ENCODE measurements at regions not wholly inside any gene's neighbourhood (a gene's known extent, or its start where the extent isn't known, plus 50 kb on each side); places are given as distances from the start of the nearest gene placed in this dataset.

GRCh38 chr13:108437496-108437895, 168.0 kb downstream of the TNFSF13B start:
- no peaks in the 10 kb centered on the region for H3K27me3 ChIP-seq
- H3K36me3 ChIP-seq: no peaks in the 10 kb centered on the region
- 59 to 62% methylated on average over 2 of the region's 2 CpGs for WGBS, 2 donors
- no peaks in the 10 kb centered on the region for H3K4me1 ChIP-seq
- no peak overlapping the region for H3K27ac ChIP-seq
- TF ChIP-seq EP300 (IDR thresholded peaks at IDR 0.05): no peak
- TF ChIP-seq POLR2A (IDR thresholded peaks at IDR 0.05): no peak
- no peak for TF ChIP-seq CTCF (IDR thresholded peaks at IDR 0.05)
- no peak for TF ChIP-seq POLR2AphosphoS5 (IDR thresholded peaks at IDR 0.05)
- ATAC-seq (ENCODE audit: low FRiP score in 2 of 2): no peak
- no peak for DNase-seq
- no peak overlapping the region for H3K4me3 ChIP-seq
- H3K9me3 ChIP-seq: no peaks in the 10 kb centered on the region

- DNase-seq (no peak), ATAC-seq (ENCODE audit: low FRiP score in 2 of 2) (no peak)
- Histone ChIP-seq H3K27me3 (no peaks in the 10 kb centered on the region), H3K27ac (no peak overlapping the region), H3K4me1 (no peaks in the 10 kb centered on the region), H3K9me3 (no peaks in the 10 kb centered on the region), H3K36me3 (no peaks in the 10 kb centered on the region), H3K4me3 (no peak overlapping the region)
- no peak for TF ChIP-seq EP300 (IDR thresholded peaks at IDR 0.05)
- TF ChIP-seq POLR2A (IDR thresholded peaks at IDR 0.05): no peak
- TF ChIP-seq CTCF (IDR thresholded peaks at IDR 0.05): no peak
- TF ChIP-seq POLR2AphosphoS5 (IDR thresholded peaks at IDR 0.05): no peak
- WGBS, 2 donors: 77 to 81% methylated on average over 7 of the region's 7 CpGs
Measured at GRCh38 chr13:108439556-108439955, 170.0 kb downstream of the TNFSF13B start.

GRCh38 chr13:108444448-108444847, 174.9 kb downstream of the TNFSF13B start:
- H3K9me3 ChIP-seq: no peaks in the 10 kb centered on the region
- no peaks in the 10 kb centered on the region for H3K27me3 ChIP-seq
- no peaks in the 10 kb centered on the region for H3K4me1 ChIP-seq
- no peaks in the 10 kb centered on the region for H3K36me3 ChIP-seq
- no peak for TF ChIP-seq CTCF (IDR thresholded peaks at IDR 0.05)
- TF ChIP-seq POLR2AphosphoS5 (IDR thresholded peaks at IDR 0.05): no peak
- no peak for TF ChIP-seq POLR2A (IDR thresholded peaks at IDR 0.05)
- no peak for TF ChIP-seq EP300 (IDR thresholded peaks at IDR 0.05)
- no peak for ATAC-seq (ENCODE audit: low FRiP score in 2 of 2)
- no peak overlapping the region for H3K4me3 ChIP-seq
- H3K27ac ChIP-seq: no peak overlapping the region
- WGBS, 2 donors: 71 to 75% methylated on average over 6 of the region's 6 CpGs
- DNase-seq: no peak

GRCh38 chr13:108448891-108449290, 179.4 kb downstream of the TNFSF13B start:
- Histone ChIP-seq H3K4me1 (no peaks in the 10 kb centered on the region), H3K27ac (no peak overlapping the region), H3K4me3 (no peak overlapping the region), H3K27me3 (no peaks in the 10 kb centered on the region), H3K36me3 (no peaks in the 10 kb centered on the region), H3K9me3 (no peaks in the 10 kb centered on the region)
- TF ChIP-seq EP300 (IDR thresholded peaks at IDR 0.05): no peak
- TF ChIP-seq POLR2A (IDR thresholded peaks at IDR 0.05): no peak
- no peak for TF ChIP-seq POLR2AphosphoS5 (IDR thresholded peaks at IDR 0.05)
- no peak for TF ChIP-seq CTCF (IDR thresholded peaks at IDR 0.05)
- no peak for DNase-seq
- no peak for ATAC-seq (ENCODE audit: low FRiP score in 2 of 2)

- Histone ChIP-seq H3K36me3 (no peaks in the 10 kb centered on the region), H3K4me1 (no peaks in the 10 kb centered on the region), H3K4me3 (no peak overlapping the region), H3K27me3 (no peaks in the 10 kb centered on the region), H3K9me3 (no peaks in the 10 kb centered on the region), H3K27ac (no peak overlapping the region)
- DNase-seq (no peak), ATAC-seq (ENCODE audit: low FRiP score in 2 of 2) (no peak)
- TF ChIP-seq POLR2A (IDR thresholded peaks at IDR 0.05): no peak
- TF ChIP-seq POLR2AphosphoS5 (IDR thresholded peaks at IDR 0.05): no peak
- no peak for TF ChIP-seq CTCF (IDR thresholded peaks at IDR 0.05)
- no peak for TF ChIP-seq EP300 (IDR thresholded peaks at IDR 0.05)
- 91 to 94% methylated on average over 4 to 5 of the region's 5 CpGs for WGBS, 2 donors
Measured at GRCh38 chr13:108451121-108451520, 178.3 kb upstream of the MYO16 start.
